ENCODE measurements at regions not wholly inside any gene's neighbourhood (a gene's known extent, or its start where the extent isn't known, plus 50 kb on each side); places are given as distances from the start of the nearest gene placed in this dataset.
A peak's percentile ranks its signal among the peaks of the same experiment; 100 is the strongest.

- 60 to 81% methylated on average over 5 of the region's 5 CpGs for WGBS, 2 donors
- ATAC-seq (ENCODE audit: insufficient read depth, low FRiP score) (no peak), DNase-seq (peak; percentile 54 to 66 (median 58))
- Histone ChIP-seq H3K4me1 (ENCODE audit: control insufficient read depth in 5 of 5, insufficient read depth in 5 of 5, low read length in 5 of 5) (peaks cover 0 to 3% (median 0%) of the 10 kb centered on the region in 5 donors), H3K27me3 (ENCODE audit: control insufficient read depth in 3 of 3, insufficient read depth in 3 of 3, low read length in 2 of 3) (no peaks in the 10 kb centered on the region), H3K9ac (ENCODE audit: insufficient read depth in 1 of 2, low read length in 2 of 2) (no peak overlapping the region), H3K4me3 (no peak overlapping the region), H3K9me3 (ENCODE audit: control insufficient read depth in 4 of 4, insufficient read depth in 3 of 4, low read length in 3 of 4) (peaks cover 0 to 4% (median 3%) of the 10 kb centered on the region in 4 donors), H3K27ac (ENCODE audit: low read depth in 1 of 2, low read length in 1 of 2) (no peak overlapping the region), H3K36me3 (ENCODE audit: control insufficient read depth in 4 of 4, insufficient read depth in 4 of 4, low read length in 4 of 4) (no peaks in the 10 kb centered on the region)
- TF ChIP-seq CTCF (IDR thresholded peaks at IDR 0.05; ENCODE audit: control extremely low read depth, extremely low read depth) = no peak
Observed at GRCh38 chr4:187204389-187204918, 480.8 kb upstream of the FAT1 start.

DNA sequence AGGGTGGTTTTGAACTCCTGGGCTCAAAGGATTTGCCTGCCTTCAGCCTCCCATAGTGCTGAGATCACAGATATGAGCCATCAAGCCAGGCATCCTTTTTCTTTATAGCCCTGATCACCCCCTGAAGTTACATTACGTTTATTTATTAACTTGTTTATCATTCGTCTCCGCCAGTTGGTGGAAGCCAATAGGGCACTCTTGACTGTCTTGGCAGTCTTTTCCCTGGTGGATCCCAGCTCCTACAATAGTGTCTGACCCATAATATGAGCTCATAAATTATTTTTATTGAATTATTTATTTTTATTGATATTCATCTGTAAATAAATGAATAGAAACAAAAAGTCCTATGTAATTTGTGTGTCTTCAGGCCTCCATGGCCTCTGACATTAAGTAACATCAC is 484.3 kb upstream of the FAT1 start:
- Histone ChIP-seq H3K27ac (ENCODE audit: low read depth in 1 of 2, low read length in 1 of 2) (no peak overlapping the region), H3K9ac (ENCODE audit: insufficient read depth in 1 of 2, low read length in 2 of 2) (no peak overlapping the region), H3K4me1 (ENCODE audit: control insufficient read depth in 5 of 5, insufficient read depth in 5 of 5, low read length in 5 of 5) (peaks cover 0 to 23% (median 0%) of the 10 kb centered on the region in 5 donors), H3K9me3 (ENCODE audit: control insufficient read depth in 4 of 4, insufficient read depth in 3 of 4, low read length in 3 of 4) (peaks cover 0 to 4% (median 3%) of the 10 kb centered on the region in 4 donors), H3K36me3 (ENCODE audit: control insufficient read depth in 4 of 4, insufficient read depth in 4 of 4, low read length in 4 of 4) (no peaks in the 10 kb centered on the region), H3K27me3 (ENCODE audit: control insufficient read depth in 3 of 3, insufficient read depth in 3 of 3, low read length in 2 of 3) (no peaks in the 10 kb centered on the region), H3K4me3 (no peak overlapping the region)
- ATAC-seq (ENCODE audit: insufficient read depth, low FRiP score) = no peak
- 87 to 88% methylated on average over 3 of the region's 3 CpGs for WGBS, 2 donors
- no peak for DNase-seq
- TF ChIP-seq CTCF (IDR thresholded peaks at IDR 0.05; ENCODE audit: control extremely low read depth, extremely low read depth) = no peak

GRCh38 chr4:187208651-187209050 is 485.0 kb upstream of the FAT1 start:
- H3K9ac ChIP-seq (ENCODE audit: insufficient read depth in 1 of 2, low read length in 2 of 2) = no peak overlapping the region
- H3K27me3 ChIP-seq (ENCODE audit: control insufficient read depth in 3 of 3, insufficient read depth in 3 of 3, low read length in 2 of 3) = no peaks in the 10 kb centered on the region
- H3K9me3 ChIP-seq (ENCODE audit: control insufficient read depth in 4 of 4, insufficient read depth in 3 of 4, low read length in 3 of 4) = peaks cover 0 to 4% (median 3%) of the 10 kb centered on the region in 4 donors
- DNase-seq (no peak), ATAC-seq (ENCODE audit: insufficient read depth, low FRiP score) (no peak)
- H3K36me3 ChIP-seq (ENCODE audit: control insufficient read depth in 4 of 4, insufficient read depth in 4 of 4, low read length in 4 of 4) = no peaks in the 10 kb centered on the region
- H3K27ac ChIP-seq (ENCODE audit: low read depth in 1 of 2, low read length in 1 of 2) = no peak overlapping the region
- 71 to 78% methylated on average over 2 of the region's 2 CpGs for WGBS, 2 donors
- TF ChIP-seq CTCF (IDR thresholded peaks at IDR 0.05; ENCODE audit: control extremely low read depth, extremely low read depth) = no peak
- peaks cover 0 to 27% (median 0%) of the 10 kb centered on the region in 5 donors for H3K4me1 ChIP-seq (ENCODE audit: control insufficient read depth in 5 of 5, insufficient read depth in 5 of 5, low read length in 5 of 5)
- no peak overlapping the region for H3K4me3 ChIP-seq
